HEK293 (cell line): ENCODE measurements at regions not wholly inside any gene's neighbourhood (a gene's known extent, or its start where the extent isn't known, plus 50 kb on each side); places are given as distances from the start of the nearest gene placed in this dataset.

Experiments used
- CTCF ChIA-PET: fragments of 350-600 bp; formaldehyde crosslinking; extraction: SDS; loops from one replicate; lab custom pipeline; 2021; ENCODE audit warnings: antibody characterized with exemption; lab: Yijun Ruan, JAX
- POLR2A ChIA-PET: fragments of 300-600 bp; formaldehyde crosslinking; extraction: SDS; loops from one replicate; lab custom pipeline; 2020; ENCODE audit warnings: antibody characterized with exemption, inconsistent platforms; lab: Yijun Ruan, JAX
- H3K27ac ChIP-seq: fragments of 200-500 bp; sonication (Bioruptor generic); 2 replicates; pipeline ENCODE4 v1.5.1; 2014; ENCODE audit warnings: low read depth, low read length, control low read depth, inconsistent platforms; ENCODE audit errors: extremely low read depth
- H3K36me3 ChIP-seq, 2 experiments: fragments of 200-500 bp in 1 of 2; sonication (Bioruptor generic) in 1 of 2; 1 replicate in 1 of 2; 2 replicates in 1 of 2; pipeline ENCODE4 v1.5.1; 2014 to 2017; ENCODE audit warnings: inconsistent platforms in 2 of 2, low read length in 2 of 2; ENCODE audit not compliant: control insufficient read depth in 2 of 2, insufficient read depth in 1 of 2
- H3K4me1 ChIP-seq: fragments of 200-500 bp; sonication (Bioruptor generic); 2 replicates; pipeline ENCODE4 v1.5.1; 2014; ENCODE audit warnings: mild to moderate bottlenecking, low read length, inconsistent platforms; ENCODE audit not compliant: control insufficient read depth, insufficient read depth
- H3K4me3 ChIP-seq: 2 replicates; pipeline ENCODE4 v1.5.1; 2011; ENCODE audit warnings: low read depth, mild to moderate bottlenecking, control low read depth, low read length, moderate library complexity
- H3K9me3 ChIP-seq: fragments of 200-500 bp; sonication (Bioruptor generic); 2 replicates; pipeline ENCODE4 v1.5.1; 2014; ENCODE audit warnings: low read depth, low read length, inconsistent platforms; ENCODE audit not compliant: control insufficient read depth, insufficient read depth
- BCL11A ChIP-seq: fragments of 450-650 bp; formaldehyde crosslinking; IDR thresholded peaks from 2 replicates; pipeline ENCODE4 v1.5.1; 2016; ENCODE audit warnings: low read depth, missing biosample characterization, missing genetic modification characterization
- BCL6B ChIP-seq: fragments of 450-650 bp; formaldehyde crosslinking; IDR thresholded peaks from 2 replicates; pipeline ENCODE4 v1.5.1; 2017; ENCODE audit warnings: missing biosample characterization, missing genetic modification characterization
- HIC1 ChIP-seq: fragments of 450-650 bp; formaldehyde crosslinking; IDR thresholded peaks from 2 replicates; pipeline ENCODE4 v1.5.1; 2016; ENCODE audit warnings: missing biosample characterization, missing genetic modification characterization
- OVOL3 ChIP-seq: fragments of 450-650 bp; formaldehyde crosslinking; IDR thresholded peaks from 2 replicates; pipeline ENCODE4 v1.5.1; 2016; ENCODE audit warnings: missing biosample characterization, missing genetic modification characterization
- ZBTB11 ChIP-seq: fragments of 450-650 bp; formaldehyde crosslinking; conservative IDR thresholded peaks from 2 replicates; pipeline ENCODE4 v1.5.1; 2016; ENCODE audit warnings: low read depth, missing biosample characterization, missing genetic modification characterization
- ZFP41 ChIP-seq: fragments of 450-650 bp; formaldehyde crosslinking; IDR thresholded peaks from 2 replicates; pipeline ENCODE4 v1.5.1; 2016; ENCODE audit warnings: missing biosample characterization, missing genetic modification characterization, borderline replicate concordance
- ZNF121 ChIP-seq: fragments of 450-650 bp; formaldehyde crosslinking; IDR thresholded peaks from 2 replicates; pipeline ENCODE4 v1.5.1; 2016; ENCODE audit warnings: missing biosample characterization, missing genetic modification characterization
- ZNF148 ChIP-seq: fragments of 450-650 bp; formaldehyde crosslinking; IDR thresholded peaks from 2 replicates; pipeline ENCODE4 v1.5.0; 2017; ENCODE audit warnings: missing biosample characterization, missing genetic modification characterization, borderline replicate concordance
- ZNF155 ChIP-seq: fragments of 450-650 bp; formaldehyde crosslinking; IDR thresholded peaks from 2 replicates; pipeline ENCODE4 v1.5.1; 2016; ENCODE audit warnings: missing biosample characterization, missing genetic modification characterization
- ZNF157 ChIP-seq: fragments of 450-650 bp; formaldehyde crosslinking; IDR thresholded peaks from 2 replicates; pipeline ENCODE4 v1.5.1; 2016; ENCODE audit warnings: missing biosample characterization, missing genetic modification characterization
- ZNF175 ChIP-seq: fragments of 450-650 bp; formaldehyde crosslinking; IDR thresholded peaks from 2 replicates; pipeline ENCODE4 v1.5.1; 2016; ENCODE audit warnings: missing biosample characterization, missing genetic modification characterization
- ZNF184 ChIP-seq: fragments of 450-650 bp; IDR thresholded peaks from 2 replicates; pipeline ENCODE4 v1.5.1; 2018; ENCODE audit warnings: missing biosample characterization, mild to moderate bottlenecking, missing genetic modification characterization
- ZNF23 ChIP-seq: fragments of 450-650 bp; formaldehyde crosslinking; IDR thresholded peaks from 2 replicates; pipeline ENCODE4 v1.5.1; 2016; ENCODE audit warnings: missing biosample characterization, missing genetic modification characterization, borderline replicate concordance
- ZNF324 ChIP-seq: fragments of 450-650 bp; formaldehyde crosslinking; IDR thresholded peaks from 2 replicates; pipeline ENCODE4 v1.5.1; 2016; ENCODE audit warnings: missing biosample characterization, missing genetic modification characterization
- ZNF426 ChIP-seq: fragments of 450-650 bp; formaldehyde crosslinking; IDR thresholded peaks from 2 replicates; pipeline ENCODE4 v1.5.1; 2017; ENCODE audit warnings: missing biosample characterization, missing genetic modification characterization, mild to moderate bottlenecking, inconsistent platforms, moderate library complexity
- ZNF558 ChIP-seq: fragments of 450-650 bp; formaldehyde crosslinking; IDR thresholded peaks from 2 replicates; pipeline ENCODE4 v1.5.1; 2016; ENCODE audit warnings: missing biosample characterization, missing genetic modification characterization
- ZNF623 ChIP-seq: fragments of 450-650 bp; formaldehyde crosslinking; IDR thresholded peaks from 2 replicates; pipeline ENCODE4 v1.5.1; 2016; ENCODE audit warnings: missing biosample characterization, missing genetic modification characterization
- ZNF664 ChIP-seq: fragments of 450-650 bp; formaldehyde crosslinking; IDR thresholded peaks from 2 replicates; pipeline ENCODE4 v1.5.1; 2016; ENCODE audit warnings: missing biosample characterization, missing genetic modification characterization
- ZSCAN16 ChIP-seq: fragments of 450-650 bp; formaldehyde crosslinking; IDR thresholded peaks from 2 replicates; pipeline ENCODE4 v1.5.1; 2016; ENCODE audit warnings: missing biosample characterization, missing genetic modification characterization

- ChIA-PET CTCF (no interaction called here), POLR2A (no interaction called here)
- no peak overlapping the region for H3K27ac ChIP-seq
- H3K4me3 ChIP-seq: no peak overlapping the region
- no peaks in the 10 kb centered on the region for H3K9me3 ChIP-seq
- H3K36me3 ChIP-seq: no peaks in the 10 kb centered on the region
- no peak for TF ChIP-seq ZNF558 (tag by site-specific recombination)
- no peak for TF ChIP-seq ZNF148 (tag by site-specific recombination)
- TF ChIP-seq ZNF157 (tag by site-specific recombination): no peak
- TF ChIP-seq ZNF324: no peak
- TF ChIP-seq ZNF23 (tag by site-specific recombination): no peak
- TF ChIP-seq ZFP41 (tag by site-specific recombination): no peak
- no peak for TF ChIP-seq ZBTB11 (tag by site-specific recombination)
- TF ChIP-seq ZNF121: no peak
- no peaks in the 10 kb centered on the region for H3K4me1 ChIP-seq
Observed at GRCh38 chr3:3701949-3702348, 97.3 kb upstream of the LRRN1 start.

- TF ChIP-seq ZBTB11 (tag by site-specific recombination) (no peak), HIC1 (tag by site-specific recombination) (no peak), ZNF155 (tag by site-specific recombination) (no peak), ZNF426 (no peak), OVOL3 (tag by site-specific recombination) (no peak), BCL11A (tag by site-specific recombination) (no peak), BCL6B (no peak), ZNF184 (tag by site-specific recombination) (no peak), ZNF623 (tag by site-specific recombination) (no peak), ZNF664 (no peak), ZFP41 (tag by site-specific recombination) (no peak), ZSCAN16 (no peak), ZNF175 (tag by site-specific recombination) (no peak)
- TF ChIP-seq, all 188 proteins: peak for 0
- Histone ChIP-seq H3K27ac (no peak overlapping the region), H3K9me3 (no peaks in the 10 kb centered on the region), H3K4me1 (no peaks in the 10 kb centered on the region), H3K36me3 (no peaks in the 10 kb centered on the region), H3K4me3 (no peak overlapping the region)
- ChIA-PET POLR2A (no interaction called here), CTCF (no interaction called here)
Observed at GRCh38 chr3:3699816-3700633, 99.2 kb upstream of the LRRN1 start.
